ENCODE measurements at regions not wholly inside any gene's neighbourhood (a gene's known extent, or its start where the extent isn't known, plus 50 kb on each side); places are given as distances from the start of the nearest gene placed in this dataset.

GRCh38 chr10:10676972-10677371 lies 340.7 kb upstream of the CELF2 start:
- TF ChIP-seq EZH2 (IDR thresholded peaks at IDR 0.05; ENCODE audit: borderline replicate concordance, low read depth, low read length, severe bottlenecking) (no peak), CTCF (IDR thresholded peaks at IDR 0.05; ENCODE audit: extremely low read depth in 1 of 2, insufficient read depth in 1 of 2, low read depth in 1 of 2, low read length in 2 of 2) (no peak), POLR2AphosphoS5 (IDR thresholded peaks at IDR 0.05; ENCODE audit: insufficient read depth, low read depth, low read length) (no peak), MAX (IDR thresholded peaks at IDR 0.05; ENCODE audit: insufficient read depth, insufficient read length) (no peak), FOS (IDR thresholded peaks at IDR 0.05; ENCODE audit: borderline replicate concordance, insufficient read depth, low read length) (no peak), POLR2A (IDR thresholded peaks at IDR 0.05; ENCODE audit: low read depth, low read length) (no peak), MYC (IDR thresholded peaks at IDR 0.05; ENCODE audit: low read depth, low read length) (no peak)

Measured in endothelial cell of umbilical vein (primary cell).